GM18508 (cell line): ENCODE measurements at regions not wholly inside any gene's neighbourhood (a gene's known extent, or its start where the extent isn't known, plus 50 kb on each side); places are given as distances from the start of the nearest gene placed in this dataset.

ENCODE experiments used
- ATAC-seq: cut with Tn5 transposase; IDR thresholded peaks from one replicate; pipeline ENCODE4 v1.9.1; 2021; ENCODE audit warnings: moderate number of reproducible peaks; ENCODE audit not compliant: insufficient read depth, unreplicated experiment

- ATAC-seq = no peak
These were observed 222.2 kb upstream of the PPP2R2D start for GRCh38 chr10:131678613-131679012.

GRCh38 chr10:131679926-131680325 is 220.9 kb upstream of the PPP2R2D start:
- no peak for ATAC-seq

DNA sequence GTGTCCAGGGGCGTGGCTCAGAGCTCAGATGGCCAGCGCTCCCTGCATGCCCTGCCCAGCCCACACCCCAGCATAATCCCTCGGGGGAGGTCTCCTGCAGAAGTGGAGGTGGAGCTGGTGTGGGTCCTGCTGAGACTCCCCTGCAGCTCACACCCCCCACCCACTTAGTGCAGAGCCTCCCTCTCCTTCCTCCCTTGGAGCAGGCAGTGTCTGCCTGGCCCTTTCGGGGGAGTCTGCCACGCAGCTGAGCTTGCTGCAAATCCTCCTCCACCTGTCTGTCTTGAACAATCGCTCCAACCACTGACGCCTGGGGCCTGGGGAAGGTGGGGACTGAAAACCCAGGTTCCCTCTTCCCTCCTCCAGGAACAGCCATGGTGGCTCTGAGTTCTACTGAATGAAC is 219.7 kb upstream of the PPP2R2D start:
- ATAC-seq = no peak

DNA sequence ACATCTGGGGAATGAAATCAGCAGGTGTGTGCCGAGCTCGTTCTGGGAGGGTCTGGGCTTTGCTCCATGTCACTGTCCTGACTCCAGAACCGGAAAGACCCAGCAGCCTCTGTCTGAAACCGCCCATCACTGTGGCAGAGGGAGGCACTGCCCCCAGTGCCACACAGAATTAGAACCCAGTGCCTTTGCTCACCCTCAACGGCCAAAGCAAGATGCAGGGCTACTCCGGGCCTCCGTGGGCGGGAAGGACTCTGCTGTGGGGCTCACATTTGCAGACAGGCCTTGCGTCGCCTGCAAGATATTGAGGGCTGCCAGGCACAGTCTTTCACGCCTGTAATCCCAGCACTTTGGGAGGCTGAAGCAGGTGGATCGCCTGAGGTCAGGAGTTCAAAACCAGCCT is 219.2 kb upstream of the PPP2R2D start:
- ATAC-seq = no peak

- ATAC-seq = no peak
These were observed 218.4 kb upstream of the PPP2R2D start for GRCh38 chr10:131682271-131682962.

DNA sequence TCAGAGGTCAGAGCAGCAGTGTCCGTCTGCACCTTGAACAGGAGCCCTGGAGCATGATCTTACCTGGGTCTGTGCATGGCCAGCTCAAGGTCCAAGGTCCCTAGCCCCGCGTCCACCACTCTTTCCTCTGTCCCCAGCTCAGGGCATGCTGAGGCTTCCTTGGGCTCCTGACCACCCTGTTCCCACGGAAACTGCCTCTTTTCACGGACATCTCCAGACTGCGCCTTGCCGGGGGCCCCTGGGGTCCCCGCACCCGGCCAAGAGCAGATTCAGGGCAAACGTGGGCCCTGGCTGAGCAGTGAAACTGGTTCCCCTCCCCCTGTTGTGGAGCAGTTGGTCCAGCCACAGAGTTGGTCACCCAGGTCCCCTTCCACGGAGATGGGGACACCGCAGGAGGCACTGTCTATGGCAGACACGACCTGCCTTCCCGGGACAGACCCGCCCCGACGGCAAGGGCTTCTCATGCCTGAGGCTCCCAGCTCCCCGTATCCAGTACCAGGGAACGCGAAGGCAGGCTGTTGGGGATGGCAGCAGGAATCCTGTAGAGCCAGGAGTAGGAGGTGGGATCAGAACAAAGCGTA is 217.4 kb upstream of the PPP2R2D start:
- no peak for ATAC-seq

DNA sequence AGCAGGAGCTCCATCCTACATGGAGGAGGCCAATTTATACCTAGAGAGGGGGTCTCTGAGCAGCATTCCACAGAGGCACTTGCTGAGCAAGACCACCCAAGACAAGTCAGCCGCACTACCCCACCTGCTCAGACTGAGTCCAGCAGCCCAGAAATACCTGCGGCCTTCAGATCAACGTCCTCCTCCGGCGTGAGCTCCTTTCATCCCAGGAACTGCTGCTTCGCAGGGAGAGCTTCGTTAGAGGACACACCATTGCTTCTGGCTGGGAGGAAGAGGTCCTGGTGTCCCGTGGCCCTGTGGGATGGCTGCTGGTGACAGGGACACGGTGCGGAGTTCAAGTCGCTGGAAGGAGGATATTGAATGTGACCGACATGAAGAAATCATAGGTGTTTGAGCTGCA is 216.9 kb upstream of the PPP2R2D start:
- ATAC-seq = no peak

- no peak for ATAC-seq
These were observed 215.8 kb upstream of the PPP2R2D start for GRCh38 chr10:131685007-131685406.

- no peak for ATAC-seq
These were observed 215.2 kb upstream of the PPP2R2D start for GRCh38 chr10:131685576-131685975.

- no peak for ATAC-seq
These were observed 213.9 kb upstream of the PPP2R2D start for GRCh38 chr10:131686781-131687420.

GRCh38 chr10:131688304-131688703 is 212.5 kb upstream of the PPP2R2D start:
- no peak for ATAC-seq

GRCh38 chr10:131689016-131689415 is 211.8 kb upstream of the PPP2R2D start:
- no peak for ATAC-seq

- ATAC-seq = no peak
These were observed 211.3 kb upstream of the PPP2R2D start for GRCh38 chr10:131689486-131689885.

DNA sequence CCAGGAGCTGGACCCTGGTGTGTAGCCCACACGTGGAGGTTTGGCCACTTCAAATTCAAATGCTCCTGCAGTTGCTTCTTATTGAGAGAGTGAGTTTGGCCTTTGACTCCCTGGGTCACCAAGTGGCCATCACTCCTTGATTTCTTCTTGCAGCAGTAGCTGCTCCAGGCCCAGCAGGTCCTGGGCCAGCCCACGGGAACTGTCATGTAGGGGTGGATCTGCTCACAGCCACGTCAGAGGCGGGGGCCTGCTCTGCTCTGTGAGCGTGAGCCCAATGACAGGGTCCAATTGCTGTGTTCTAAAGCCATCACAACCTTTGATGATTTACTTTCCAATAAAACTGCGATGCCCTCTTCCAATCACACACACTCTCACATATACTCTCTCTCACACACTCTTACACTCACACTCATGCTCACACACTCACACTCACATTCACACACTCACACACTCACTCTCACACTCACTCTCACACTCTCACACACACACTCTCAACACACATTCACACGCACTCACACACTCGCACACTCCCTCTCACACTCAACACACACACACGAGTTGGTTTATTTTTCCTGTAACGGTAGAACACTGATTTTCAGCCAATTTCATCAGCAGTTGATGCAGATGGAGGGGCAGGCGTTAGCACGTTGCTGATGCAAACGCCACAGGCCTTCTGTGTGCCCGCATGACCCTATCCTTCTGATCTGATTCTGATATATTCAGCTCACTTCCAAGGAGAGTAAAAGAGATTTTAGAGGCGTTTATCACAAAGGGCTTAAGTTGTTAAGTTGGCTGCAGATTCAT is 210.7 kb upstream of the PPP2R2D start:
- ATAC-seq = no peak

GRCh38 chr10:131690805-131691239 is 210.0 kb upstream of the PPP2R2D start:
- ATAC-seq = no peak

DNA sequence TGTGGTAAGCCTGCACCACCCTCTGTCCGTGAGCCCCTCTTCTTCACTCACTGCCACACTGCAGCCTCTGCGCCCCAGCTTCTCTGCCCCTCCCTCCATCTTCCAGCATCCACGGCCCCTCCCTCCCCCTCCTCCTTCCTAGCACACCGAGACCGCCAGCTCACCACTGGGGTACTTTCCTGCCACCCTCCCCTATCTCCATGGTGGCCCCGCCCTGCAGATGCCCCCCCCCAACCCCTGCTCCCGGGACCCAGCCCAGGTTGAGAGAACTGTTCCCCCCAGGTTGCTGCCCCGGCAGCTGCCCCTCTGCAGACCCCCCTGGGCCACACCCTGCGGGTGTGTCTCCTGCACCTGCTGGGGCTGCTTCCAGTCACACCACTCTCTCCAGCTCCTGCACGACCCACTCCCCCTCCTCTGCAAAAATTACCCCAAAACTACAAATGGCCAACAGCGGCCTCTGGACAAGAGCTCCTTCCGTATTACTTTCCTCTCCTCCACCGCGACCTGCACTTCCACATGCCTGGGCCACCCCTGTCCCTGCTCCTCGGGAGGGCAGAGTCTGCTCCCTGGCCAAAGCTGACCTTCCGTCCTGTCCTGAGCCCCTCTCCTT is 209.2 kb upstream of the PPP2R2D start:
- ATAC-seq = no peak

GRCh38 chr10:131692176-131692575 is 208.6 kb upstream of the PPP2R2D start:
- ATAC-seq = no peak

DNA sequence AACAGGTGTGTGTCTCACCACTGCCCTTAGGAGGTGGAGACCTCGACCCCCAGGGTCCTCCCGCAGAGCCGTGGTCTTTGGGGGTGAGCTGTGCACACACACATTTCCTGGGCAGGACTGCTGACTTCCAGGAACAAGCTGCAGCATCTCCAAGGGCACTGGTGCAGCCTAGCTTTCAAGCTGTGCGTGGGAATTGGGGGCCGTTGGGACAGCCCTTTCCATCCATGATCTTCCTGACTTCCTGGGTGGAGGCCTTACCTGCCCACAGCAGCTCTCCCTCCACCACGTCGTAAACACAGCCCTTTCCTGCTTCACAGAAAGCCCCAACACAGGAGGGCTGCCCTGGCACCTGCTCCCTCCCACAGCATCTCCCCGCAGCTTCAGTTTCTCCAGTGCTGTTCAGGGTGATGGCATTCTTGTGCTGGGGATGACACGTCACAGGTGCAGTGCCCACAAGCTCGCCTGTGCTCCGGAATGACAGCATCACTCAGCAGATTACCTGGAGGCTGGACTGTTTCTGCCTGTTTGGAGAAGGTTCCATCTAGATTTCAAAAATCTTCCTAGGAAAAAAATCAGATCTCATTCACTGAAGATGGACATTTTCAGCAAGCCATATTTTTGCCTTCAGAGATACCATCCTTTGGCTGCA is 208.0 kb upstream of the PPP2R2D start:
- ATAC-seq = no peak

- no peak for ATAC-seq
These were observed 207.0 kb upstream of the PPP2R2D start for GRCh38 chr10:131693766-131694165.

GRCh38 chr10:131694168-131694780 is 206.5 kb upstream of the PPP2R2D start:
- ATAC-seq = no peak
